GM23338 (cell line): ENCODE measurements at regions not wholly inside any gene's neighbourhood (a gene's known extent, or its start where the extent isn't known, plus 50 kb on each side); places are given as distances from the start of the nearest gene placed in this dataset.

ENCODE experiments used
- ATAC-seq: fragments of 200-7000 bp; cut with Tn5 transposase; 3 replicates; pipeline ENCODE4 v1.9.1; 2020
- DNase-seq: peaks from one replicate; pipeline ENCODE4 v3.0.0-alpha.2; 2015; ENCODE audit warnings: low spot score
- H2AFZ ChIP-seq: fragments of 200-600 bp; sonication (generic); 2 replicates; pipeline ENCODE4 v1.8.0; 2016; ENCODE audit warnings: antibody characterized with exemption, mild to moderate bottlenecking, moderate library complexity
- H3F3A ChIP-seq: fragments of 200-600 bp; sonication (generic); replicated peaks from 2 replicates; pipeline ENCODE4 v1.8.0; 2017; ENCODE audit warnings: antibody characterized with exemption, mixed run types, low read depth
- H3K27ac ChIP-seq: fragments of 200-600 bp; sonication (generic); 2 replicates; pipeline ENCODE4 v1.6.1; 2016; ENCODE audit warnings: low read depth
- H3K27me3 ChIP-seq: fragments of 200-600 bp; sonication (generic); 2 replicates; pipeline ENCODE4 v1.8.0; 2016; ENCODE audit warnings: mild to moderate bottlenecking, mixed run types, moderate library complexity; ENCODE audit not compliant: insufficient read depth
- H3K36me3 ChIP-seq: fragments of 200-600 bp; sonication (generic); 2 replicates; pipeline ENCODE4 v1.8.0; 2016; ENCODE audit warnings: mild to moderate bottlenecking; ENCODE audit not compliant: insufficient read depth
- H3K4me1 ChIP-seq: fragments of 200-600 bp; sonication (generic); 2 replicates; pipeline ENCODE4 v1.8.0; 2016; ENCODE audit warnings: mild to moderate bottlenecking, moderate library complexity; ENCODE audit not compliant: insufficient read depth
- H3K4me2 ChIP-seq: fragments of 200-600 bp; sonication (generic); 2 replicates; pipeline ENCODE4 v1.7.1; 2017; ENCODE audit warnings: mixed run types
- H3K4me3 ChIP-seq: fragments of 200-600 bp; sonication (generic); 2 replicates; pipeline ENCODE4 v1.6.1; 2016; ENCODE audit warnings: mixed run types
- H3K79me2 ChIP-seq: fragments of 200-600 bp; sonication (generic); replicated peaks from 2 replicates; pipeline ENCODE4 v1.8.0; 2017; ENCODE audit warnings: mild to moderate bottlenecking; ENCODE audit not compliant: insufficient read depth
- H3K9me2 ChIP-seq: fragments of 200-600 bp; sonication (generic); 2 replicates; pipeline ENCODE4 v1.8.0; 2017; ENCODE audit not compliant: insufficient read depth
- H4K20me1 ChIP-seq: fragments of 200-600 bp; sonication (generic); replicated peaks from 2 replicates; pipeline ENCODE4 v1.8.0; 2017; ENCODE audit warnings: mild to moderate bottlenecking; ENCODE audit not compliant: insufficient read depth
- H3K27ac Mint-ChIP-seq: 2 replicates; pipeline ENCODE4 v1.8.0; 2020; ENCODE audit warnings: inconsistent platforms, mild to moderate bottlenecking, moderate library complexity, mixed read lengths
- H3K27me3 Mint-ChIP-seq: 3 replicates; pipeline ENCODE4 v1.8.0; 2022; ENCODE audit warnings: low read depth, mild to moderate bottlenecking, moderate library complexity, mixed read lengths, inconsistent platforms; ENCODE audit not compliant: insufficient read depth, poor library complexity
- H3K36me3 Mint-ChIP-seq: 3 replicates; pipeline ENCODE4 v1.8.0; 2021; ENCODE audit warnings: low read depth, mild to moderate bottlenecking, inconsistent platforms, moderate library complexity, mixed read lengths
- H3K4me1 Mint-ChIP-seq: 3 replicates; pipeline ENCODE4 v1.8.0; 2020; ENCODE audit warnings: mild to moderate bottlenecking, inconsistent platforms, mixed read lengths
- H3K4me3 Mint-ChIP-seq: 3 replicates; pipeline ENCODE4 v1.8.0; 2021; ENCODE audit warnings: moderate library complexity, mild to moderate bottlenecking, inconsistent platforms, mixed read lengths
- H3K9me3 Mint-ChIP-seq: 3 replicates; pipeline ENCODE4 v1.8.0; 2020; ENCODE audit warnings: moderate library complexity, mild to moderate bottlenecking, inconsistent platforms, mixed read lengths
- CREB1 ChIP-seq: fragments of 250-450 bp; sonication (Bioruptor Pico); IDR thresholded peaks from 2 replicates; pipeline ENCODE4 v1.5.0; 2020; ENCODE audit warnings: low read depth, mild to moderate bottlenecking, moderate library complexity
- EZH2 ChIP-seq: fragments of 200-600 bp; sonication (generic); IDR thresholded peaks from one replicate; pipeline ENCODE4 v1.8.0; 2017; ENCODE audit warnings: antibody characterized with exemption, mild to moderate bottlenecking, low read depth; ENCODE audit not compliant: unreplicated experiment
- EZH2phosphoT487 ChIP-seq: fragments of 200-600 bp; sonication (generic); IDR thresholded peaks from one replicate; pipeline ENCODE4 v1.8.1; 2018; ENCODE audit warnings: antibody characterized with exemption; ENCODE audit not compliant: unreplicated experiment
- JUNB ChIP-seq: IDR thresholded peaks from one replicate; pipeline ENCODE4 v1.6.1; 2016; ENCODE audit warnings: antibody characterized with exemption; ENCODE audit not compliant: unreplicated experiment
- NANOG ChIP-seq: IDR thresholded peaks from 2 replicates; pipeline ENCODE4 v1.6.1; 2016; ENCODE audit warnings: antibody characterized with exemption, borderline replicate concordance
- POLR2AphosphoS5 ChIP-seq: IDR thresholded peaks from 2 replicates; pipeline ENCODE4 v1.6.1; 2016; ENCODE audit warnings: antibody characterized with exemption, low read depth
- STAT1 ChIP-seq: IDR thresholded peaks from one replicate; pipeline ENCODE4 v1.6.1; 2016; ENCODE audit warnings: antibody characterized with exemption; ENCODE audit not compliant: unreplicated experiment
- TF ChIP-seq, protein P1 (sequence below): fragments of 250-450 bp; sonication (Bioruptor Pico); IDR thresholded peaks from 2 replicates; pipeline ENCODE4 v1.5.0; 2020; ENCODE audit warnings: mild to moderate bottlenecking, moderate library complexity
- TF ChIP-seq, protein P2 (sequence below), 2 experiments: fragments of 200-600 bp in 1 of 2; sonication (generic) in 1 of 2; conservative IDR thresholded peaks; 2 replicates each; pipeline versions ENCODE4 v1.5.1 to v1.6.1; 2016 to 2017; ENCODE audit warnings: antibody characterized with exemption in 2 of 2, low read depth in 2 of 2, mild to moderate bottlenecking in 2 of 2, moderate library complexity in 1 of 2
- TF ChIP-seq, protein P3 (sequence below): IDR thresholded peaks from 2 replicates; pipeline ENCODE4 v1.6.1; 2016; ENCODE audit warnings: antibody characterized with exemption

DNA sequence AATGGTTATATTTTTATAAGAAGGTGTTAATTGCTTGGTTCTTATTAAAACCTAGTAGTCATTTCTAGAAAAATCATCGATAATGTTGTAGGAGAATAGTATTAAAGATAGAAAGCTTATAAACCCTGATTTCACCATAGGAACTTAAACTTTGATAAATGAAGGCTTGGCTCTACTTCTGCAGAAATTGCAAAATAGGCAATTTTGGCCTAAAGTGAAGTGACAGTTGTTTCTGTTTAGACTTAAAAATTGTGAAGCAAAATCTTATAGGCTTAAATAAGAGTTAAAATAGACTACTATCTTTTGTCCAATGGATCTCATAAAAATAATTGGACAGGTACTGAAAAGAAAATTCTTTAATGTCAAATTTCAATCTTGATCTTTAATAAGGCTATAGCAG, 321.6 kb upstream of the FZD8 start:
- Mint-ChIP-seq H3K27me3 (peaks cover 1% of the 10 kb centered on the region), H3K4me1 (peaks cover 10% of the 10 kb centered on the region), H3K4me3 (no peak overlapping the region), H3K36me3 (no peaks in the 10 kb centered on the region), H3K27ac (no peak overlapping the region), H3K9me3 (peaks cover 3% of the 10 kb centered on the region; the same call in 1 of the 3 replicates)
- Histone ChIP-seq H3K4me3 (no peak overlapping the region), H3K9me2 (no peaks in the 10 kb centered on the region), H4K20me1 (no peaks in the 10 kb centered on the region), H2AFZ (no peak overlapping the region), H3K4me1 (peaks cover 6% of the 10 kb centered on the region), H3K27ac (no peak overlapping the region), H3K4me2 (no peak overlapping the region), H3K36me3 (no peaks in the 10 kb centered on the region), H3K79me2 (no peaks in the 10 kb centered on the region), H3K27me3 (peaks cover 36% of the 10 kb centered on the region), H3F3A (no peaks in the 10 kb centered on the region)
- no peak for ATAC-seq
- TF ChIP-seq STAT1 = no peak
- no peak for TF ChIP-seq JUNB
- TF ChIP-seq, protein P1, sequence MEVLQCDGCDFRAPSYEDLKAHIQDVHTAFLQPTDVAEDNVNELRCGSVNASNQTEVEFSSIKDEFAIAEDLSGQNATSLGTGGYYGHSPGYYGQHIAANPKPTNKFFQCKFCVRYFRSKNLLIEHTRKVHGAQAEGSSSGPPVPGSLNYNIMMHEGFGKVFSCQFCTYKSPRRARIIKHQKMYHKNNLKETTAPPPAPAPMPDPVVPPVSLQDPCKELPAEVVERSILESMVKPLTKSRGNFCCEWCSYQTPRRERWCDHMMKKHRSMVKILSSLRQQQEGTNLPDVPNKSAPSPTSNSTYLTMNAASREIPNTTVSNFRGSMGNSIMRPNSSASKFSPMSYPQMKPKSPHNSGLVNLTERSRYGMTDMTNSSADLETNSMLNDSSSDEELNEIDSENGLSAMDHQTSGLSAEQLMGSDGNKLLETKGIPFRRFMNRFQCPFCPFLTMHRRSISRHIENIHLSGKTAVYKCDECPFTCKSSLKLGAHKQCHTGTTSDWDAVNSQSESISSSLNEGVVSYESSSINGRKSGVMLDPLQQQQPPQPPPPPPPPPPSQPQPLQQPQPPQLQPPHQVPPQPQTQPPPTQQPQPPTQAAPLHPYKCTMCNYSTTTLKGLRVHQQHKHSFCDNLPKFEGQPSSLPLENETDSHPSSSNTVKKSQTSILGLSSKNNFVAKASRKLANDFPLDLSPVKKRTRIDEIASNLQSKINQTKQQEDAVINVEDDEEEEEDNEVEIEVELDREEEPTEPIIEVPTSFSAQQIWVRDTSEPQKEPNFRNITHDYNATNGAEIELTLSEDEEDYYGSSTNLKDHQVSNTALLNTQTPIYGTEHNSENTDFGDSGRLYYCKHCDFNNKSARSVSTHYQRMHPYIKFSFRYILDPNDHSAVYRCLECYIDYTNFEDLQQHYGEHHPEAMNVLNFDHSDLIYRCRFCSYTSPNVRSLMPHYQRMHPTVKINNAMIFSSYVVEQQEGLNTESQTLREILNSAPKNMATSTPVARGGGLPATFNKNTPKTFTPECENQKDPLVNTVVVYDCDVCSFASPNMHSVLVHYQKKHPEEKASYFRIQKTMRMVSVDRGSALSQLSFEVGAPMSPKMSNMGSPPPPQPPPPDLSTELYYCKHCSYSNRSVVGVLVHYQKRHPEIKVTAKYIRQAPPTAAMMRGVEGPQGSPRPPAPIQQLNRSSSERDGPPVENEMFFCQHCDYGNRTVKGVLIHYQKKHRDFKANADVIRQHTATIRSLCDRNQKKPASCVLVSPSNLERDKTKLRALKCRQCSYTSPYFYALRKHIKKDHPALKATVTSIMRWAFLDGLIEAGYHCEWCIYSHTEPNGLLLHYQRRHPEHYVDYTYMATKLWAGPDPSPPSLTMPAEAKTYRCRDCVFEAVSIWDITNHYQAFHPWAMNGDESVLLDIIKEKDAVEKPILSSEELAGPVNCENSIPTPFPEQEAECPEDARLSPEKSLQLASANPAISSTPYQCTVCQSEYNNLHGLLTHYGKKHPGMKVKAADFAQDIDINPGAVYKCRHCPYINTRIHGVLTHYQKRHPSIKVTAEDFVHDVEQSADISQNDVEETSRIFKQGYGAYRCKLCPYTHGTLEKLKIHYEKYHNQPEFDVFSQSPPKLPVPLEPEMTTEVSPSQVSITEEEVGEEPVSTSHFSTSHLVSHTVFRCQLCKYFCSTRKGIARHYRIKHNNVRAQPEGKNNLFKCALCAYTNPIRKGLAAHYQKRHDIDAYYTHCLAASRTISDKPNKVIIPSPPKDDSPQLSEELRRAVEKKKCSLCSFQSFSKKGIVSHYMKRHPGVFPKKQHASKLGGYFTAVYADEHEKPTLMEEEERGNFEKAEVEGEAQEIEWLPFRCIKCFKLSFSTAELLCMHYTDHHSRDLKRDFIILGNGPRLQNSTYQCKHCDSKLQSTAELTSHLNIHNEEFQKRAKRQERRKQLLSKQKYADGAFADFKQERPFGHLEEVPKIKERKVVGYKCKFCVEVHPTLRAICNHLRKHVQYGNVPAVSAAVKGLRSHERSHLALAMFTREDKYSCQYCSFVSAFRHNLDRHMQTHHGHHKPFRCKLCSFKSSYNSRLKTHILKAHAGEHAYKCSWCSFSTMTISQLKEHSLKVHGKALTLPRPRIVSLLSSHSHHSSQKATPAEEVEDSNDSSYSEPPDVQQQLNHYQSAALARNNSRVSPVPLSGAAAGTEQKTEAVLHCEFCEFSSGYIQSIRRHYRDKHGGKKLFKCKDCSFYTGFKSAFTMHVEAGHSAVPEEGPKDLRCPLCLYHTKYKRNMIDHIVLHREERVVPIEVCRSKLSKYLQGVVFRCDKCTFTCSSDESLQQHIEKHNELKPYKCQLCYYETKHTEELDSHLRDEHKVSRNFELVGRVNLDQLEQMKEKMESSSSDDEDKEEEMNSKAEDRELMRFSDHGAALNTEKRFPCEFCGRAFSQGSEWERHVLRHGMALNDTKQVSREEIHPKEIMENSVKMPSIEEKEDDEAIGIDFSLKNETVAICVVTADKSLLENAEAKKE = no peak
- TF ChIP-seq CREB1 (CRISPR knock-in tag) = no peak
- no peak for TF ChIP-seq EZH2
- TF ChIP-seq NANOG = no peak
- no peak for TF ChIP-seq EZH2phosphoT487
- no peak for DNase-seq

DNA sequence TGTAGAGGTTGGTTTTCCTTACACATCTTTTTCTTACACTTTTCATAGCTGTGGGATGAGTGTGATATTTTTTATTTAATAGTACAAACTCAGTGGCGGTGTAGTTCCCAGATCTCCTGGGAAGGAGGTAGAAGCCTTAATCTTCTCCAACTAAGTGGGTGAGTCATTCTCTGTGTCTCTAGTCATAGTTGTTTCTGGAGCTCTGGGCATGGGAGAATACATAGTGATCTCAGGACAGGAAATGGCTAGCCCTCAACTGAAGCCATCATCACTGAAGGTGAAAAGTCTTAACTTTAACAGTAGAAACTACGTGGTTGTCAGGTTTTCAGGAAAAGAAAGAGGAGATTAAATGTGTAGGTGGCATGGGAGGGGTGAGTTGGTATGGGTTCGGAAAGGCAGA, 319.4 kb upstream of the FZD8 start:
- H3K36me3 Mint-ChIP-seq = no peaks in the 10 kb centered on the region
- no peak overlapping the region for H3K4me3 ChIP-seq
- TF ChIP-seq POLR2AphosphoS5 (no peak), JUNB (no peak), CREB1 (CRISPR knock-in tag) (no peak), NANOG (no peak), STAT1 (no peak), EZH2 (no peak)
- TF ChIP-seq, protein P2, sequence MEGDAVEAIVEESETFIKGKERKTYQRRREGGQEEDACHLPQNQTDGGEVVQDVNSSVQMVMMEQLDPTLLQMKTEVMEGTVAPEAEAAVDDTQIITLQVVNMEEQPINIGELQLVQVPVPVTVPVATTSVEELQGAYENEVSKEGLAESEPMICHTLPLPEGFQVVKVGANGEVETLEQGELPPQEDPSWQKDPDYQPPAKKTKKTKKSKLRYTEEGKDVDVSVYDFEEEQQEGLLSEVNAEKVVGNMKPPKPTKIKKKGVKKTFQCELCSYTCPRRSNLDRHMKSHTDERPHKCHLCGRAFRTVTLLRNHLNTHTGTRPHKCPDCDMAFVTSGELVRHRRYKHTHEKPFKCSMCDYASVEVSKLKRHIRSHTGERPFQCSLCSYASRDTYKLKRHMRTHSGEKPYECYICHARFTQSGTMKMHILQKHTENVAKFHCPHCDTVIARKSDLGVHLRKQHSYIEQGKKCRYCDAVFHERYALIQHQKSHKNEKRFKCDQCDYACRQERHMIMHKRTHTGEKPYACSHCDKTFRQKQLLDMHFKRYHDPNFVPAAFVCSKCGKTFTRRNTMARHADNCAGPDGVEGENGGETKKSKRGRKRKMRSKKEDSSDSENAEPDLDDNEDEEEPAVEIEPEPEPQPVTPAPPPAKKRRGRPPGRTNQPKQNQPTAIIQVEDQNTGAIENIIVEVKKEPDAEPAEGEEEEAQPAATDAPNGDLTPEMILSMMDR (conservative IDR thresholded peaks at IDR 0.05; ENCODE audit: low read depth in 2 of 2) = no peak
- TF ChIP-seq, protein P3, sequence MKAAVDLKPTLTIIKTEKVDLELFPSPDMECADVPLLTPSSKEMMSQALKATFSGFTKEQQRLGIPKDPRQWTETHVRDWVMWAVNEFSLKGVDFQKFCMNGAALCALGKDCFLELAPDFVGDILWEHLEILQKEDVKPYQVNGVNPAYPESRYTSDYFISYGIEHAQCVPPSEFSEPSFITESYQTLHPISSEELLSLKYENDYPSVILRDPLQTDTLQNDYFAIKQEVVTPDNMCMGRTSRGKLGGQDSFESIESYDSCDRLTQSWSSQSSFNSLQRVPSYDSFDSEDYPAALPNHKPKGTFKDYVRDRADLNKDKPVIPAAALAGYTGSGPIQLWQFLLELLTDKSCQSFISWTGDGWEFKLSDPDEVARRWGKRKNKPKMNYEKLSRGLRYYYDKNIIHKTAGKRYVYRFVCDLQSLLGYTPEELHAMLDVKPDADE = no peak

More for the DNA sequence above, 319.4 kb upstream of the FZD8 start:
- H3K4me3 Mint-ChIP-seq = no peak overlapping the region
- peaks cover 17% of the 10 kb centered on the region for H3K4me1 Mint-ChIP-seq
- Histone ChIP-seq H3F3A (no peaks in the 10 kb centered on the region), H2AFZ (no peak overlapping the region), H3K4me1 (peaks cover 9% of the 10 kb centered on the region), H3K27ac (no peak overlapping the region), H4K20me1 (no peaks in the 10 kb centered on the region), H3K4me2 (no peak overlapping the region), H3K9me2 (no peaks in the 10 kb centered on the region), H3K36me3 (no peaks in the 10 kb centered on the region), H3K79me2 (no peaks in the 10 kb centered on the region), H3K27me3 (peaks cover 16% of the 10 kb centered on the region; the same call in 1 of the 2 replicates)
- H3K27me3 Mint-ChIP-seq = no peaks in the 10 kb centered on the region
- peaks cover 3% of the 10 kb centered on the region; the same call in 1 of the 3 replicates for H3K9me3 Mint-ChIP-seq
- no peak for ATAC-seq
- DNase-seq = no peak
- no peak overlapping the region for H3K27ac Mint-ChIP-seq
